ENCODE measurements at regions not wholly inside any gene's neighbourhood (a gene's known extent, or its start where the extent isn't known, plus 50 kb on each side); places are given as distances from the start of the nearest gene placed in this dataset.

GRCh38 chr2:196365145-196365544 is 193.8 kb upstream of the STK17B start:
- no peak overlapping the region for H3K4me3 ChIP-seq (ENCODE audit: low read depth, low read length)
- TF ChIP-seq, protein P1, sequence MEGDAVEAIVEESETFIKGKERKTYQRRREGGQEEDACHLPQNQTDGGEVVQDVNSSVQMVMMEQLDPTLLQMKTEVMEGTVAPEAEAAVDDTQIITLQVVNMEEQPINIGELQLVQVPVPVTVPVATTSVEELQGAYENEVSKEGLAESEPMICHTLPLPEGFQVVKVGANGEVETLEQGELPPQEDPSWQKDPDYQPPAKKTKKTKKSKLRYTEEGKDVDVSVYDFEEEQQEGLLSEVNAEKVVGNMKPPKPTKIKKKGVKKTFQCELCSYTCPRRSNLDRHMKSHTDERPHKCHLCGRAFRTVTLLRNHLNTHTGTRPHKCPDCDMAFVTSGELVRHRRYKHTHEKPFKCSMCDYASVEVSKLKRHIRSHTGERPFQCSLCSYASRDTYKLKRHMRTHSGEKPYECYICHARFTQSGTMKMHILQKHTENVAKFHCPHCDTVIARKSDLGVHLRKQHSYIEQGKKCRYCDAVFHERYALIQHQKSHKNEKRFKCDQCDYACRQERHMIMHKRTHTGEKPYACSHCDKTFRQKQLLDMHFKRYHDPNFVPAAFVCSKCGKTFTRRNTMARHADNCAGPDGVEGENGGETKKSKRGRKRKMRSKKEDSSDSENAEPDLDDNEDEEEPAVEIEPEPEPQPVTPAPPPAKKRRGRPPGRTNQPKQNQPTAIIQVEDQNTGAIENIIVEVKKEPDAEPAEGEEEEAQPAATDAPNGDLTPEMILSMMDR (IDR thresholded peaks at IDR 0.05; ENCODE audit: low read depth, low read length), result no peak
- DNase-seq (ENCODE audit: low read depth, low spot score), result no peak
- in situ Hi-C loops (cut with HindIII; ENCODE audit: low sequenced_read_pairs), result no loop called here

DNA sequence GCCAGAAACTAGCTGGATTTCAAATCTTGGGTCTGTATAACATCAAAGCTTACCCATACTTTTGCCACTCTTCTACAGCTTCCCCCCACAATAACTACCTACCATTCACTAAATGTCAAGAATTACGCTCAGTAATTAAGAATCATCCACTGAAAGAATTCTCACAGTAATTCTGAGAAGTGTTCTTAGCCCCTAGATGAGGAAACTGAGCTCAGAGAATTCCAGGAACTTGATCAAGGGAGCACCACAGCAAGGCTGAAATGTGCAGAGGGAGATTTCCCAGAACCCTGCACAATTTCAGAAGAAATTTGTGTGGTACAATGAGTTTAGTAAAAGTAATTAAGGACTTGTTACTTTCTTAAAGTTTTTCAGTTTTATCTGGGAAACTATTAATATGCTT is 194.5 kb upstream of the STK17B start:
- in situ Hi-C loops (cut with HindIII; ENCODE audit: low sequenced_read_pairs), result no loop called here
- no peak overlapping the region for H3K4me3 ChIP-seq (ENCODE audit: low read depth, low read length)
- DNase-seq (ENCODE audit: low read depth, low spot score), result no peak
- TF ChIP-seq, protein P1 (IDR thresholded peaks at IDR 0.05; ENCODE audit: low read depth, low read length), result no peak

DNA sequence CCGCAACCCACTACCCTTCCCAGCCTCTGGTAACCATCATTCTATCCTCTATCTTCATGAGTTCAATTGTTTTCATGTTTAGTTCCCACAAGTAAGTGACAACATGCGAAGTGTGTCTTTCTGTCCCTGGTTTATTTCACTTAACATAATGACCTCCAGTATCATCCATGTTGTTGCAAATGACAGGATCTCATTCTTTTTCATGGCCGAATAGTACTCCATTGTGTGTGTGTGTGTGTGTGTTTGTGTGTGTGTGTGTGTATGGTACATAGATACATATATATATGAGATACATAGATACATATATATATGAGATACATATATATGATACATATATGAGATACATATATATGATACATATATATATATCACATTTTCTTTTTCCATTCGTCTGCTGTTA is 196.3 kb upstream of the STK17B start:
- in situ Hi-C loops (cut with HindIII; ENCODE audit: low sequenced_read_pairs), result no loop called here
- TF ChIP-seq, protein P1 (IDR thresholded peaks at IDR 0.05; ENCODE audit: low read depth, low read length), result no peak
- DNase-seq (ENCODE audit: low read depth, low spot score), result no peak
- no peak overlapping the region for H3K4me3 ChIP-seq (ENCODE audit: low read depth, low read length)

- no peak for DNase-seq (ENCODE audit: low read depth, low spot score)
- in situ Hi-C loops (cut with HindIII; ENCODE audit: low sequenced_read_pairs), result no loop called here
- TF ChIP-seq, protein P1 (IDR thresholded peaks at IDR 0.05; ENCODE audit: low read depth, low read length), result no peak
- no peak overlapping the region for H3K4me3 ChIP-seq (ENCODE audit: low read depth, low read length)
These were observed 197.3 kb upstream of the STK17B start for GRCh38 chr2:196368546-196369225.

DNA sequence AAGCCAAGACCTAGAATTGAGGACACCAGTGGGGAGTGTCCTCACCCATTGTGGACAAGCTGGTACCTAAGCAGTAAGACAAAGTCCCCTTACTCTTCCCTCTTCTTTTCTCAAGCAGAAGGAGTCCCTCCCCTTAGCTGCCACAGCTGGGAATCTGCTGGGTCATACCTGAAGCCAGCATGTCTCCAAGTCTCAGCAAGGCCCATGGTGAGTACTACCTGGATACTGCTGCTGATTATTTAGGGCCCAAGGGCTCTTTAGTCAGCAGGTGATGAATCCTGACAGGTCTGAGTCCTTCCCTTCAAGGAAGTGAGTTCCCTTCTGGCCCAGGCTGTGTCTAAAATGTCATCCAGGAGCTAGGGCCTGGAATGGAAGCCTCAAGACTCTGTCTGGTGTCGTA is 198.6 kb upstream of the STK17B start:
- in situ Hi-C loops (cut with HindIII; ENCODE audit: low sequenced_read_pairs), result no loop called here
- TF ChIP-seq, protein P1 (IDR thresholded peaks at IDR 0.05; ENCODE audit: low read depth, low read length), result no peak

GRCh38 chr2:196370381-196370780 is 199.0 kb upstream of the STK17B start:
- no peak overlapping the region for H3K4me3 ChIP-seq (ENCODE audit: low read depth, low read length)
- TF ChIP-seq, protein P1 (IDR thresholded peaks at IDR 0.05; ENCODE audit: low read depth, low read length), result no peak
- in situ Hi-C loops (cut with HindIII; ENCODE audit: low sequenced_read_pairs), result no loop called here
- peak; percentile 39 for DNase-seq (ENCODE audit: low read depth, low spot score)

More for the DNA sequence above, 198.6 kb upstream of the STK17B start:
- no peak for DNase-seq (ENCODE audit: low read depth, low spot score)
- H3K4me3 ChIP-seq (ENCODE audit: low read depth, low read length), result no peak overlapping the region
